ENCODE measurements at regions not wholly inside any gene's neighbourhood (a gene's known extent, or its start where the extent isn't known, plus 50 kb on each side); places are given as distances from the start of the nearest gene placed in this dataset.

GRCh38 chr3:67856718-67857117 lies 202.3 kb upstream of the SUCLG2 start:
- no peak for TF ChIP-seq CTCF (IDR thresholded peaks at IDR 0.05; ENCODE audit: insufficient read depth, low read length)
- no peak for TF ChIP-seq GABPA (IDR thresholded peaks at IDR 0.05; ENCODE audit: low read depth)
- TF ChIP-seq REST (IDR thresholded peaks at IDR 0.05; ENCODE audit: insufficient replicate concordance, low read depth): no peak
- no peak for TF ChIP-seq POLR2AphosphoS5 (IDR thresholded peaks at IDR 0.05; ENCODE audit: low read depth)
